ENCODE measurements at regions not wholly inside any gene's neighbourhood (a gene's known extent, or its start where the extent isn't known, plus 50 kb on each side); places are given as distances from the start of the nearest gene placed in this dataset.
"Not testable (repeated sequence)": the region's sequence is repeated elsewhere in the genome, so short reads cannot be mapped to it uniquely, and the experiment has no call there.

DNA sequence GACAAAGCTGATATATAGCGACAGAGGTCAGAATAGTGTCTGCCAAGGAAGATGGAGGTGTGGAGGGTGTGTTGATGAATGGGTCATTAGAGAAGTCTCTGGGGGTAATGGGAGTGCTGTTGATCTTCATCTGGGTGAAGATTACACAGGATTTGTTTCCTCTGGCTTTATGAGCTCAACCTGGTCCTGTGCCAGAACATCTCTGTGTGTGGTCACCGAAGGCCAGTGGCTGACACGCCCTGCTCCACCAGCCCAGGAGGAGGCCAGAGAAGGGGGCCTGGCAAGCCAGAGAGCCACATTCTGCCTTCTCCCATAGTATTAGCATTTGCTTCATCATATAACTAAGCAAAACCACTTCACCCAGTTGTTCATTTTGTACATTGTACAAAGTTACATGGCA is 121.1 kb downstream of the ZNF621 start:
- no peak for DNase-seq (ENCODE audit: low read depth)

DNA sequence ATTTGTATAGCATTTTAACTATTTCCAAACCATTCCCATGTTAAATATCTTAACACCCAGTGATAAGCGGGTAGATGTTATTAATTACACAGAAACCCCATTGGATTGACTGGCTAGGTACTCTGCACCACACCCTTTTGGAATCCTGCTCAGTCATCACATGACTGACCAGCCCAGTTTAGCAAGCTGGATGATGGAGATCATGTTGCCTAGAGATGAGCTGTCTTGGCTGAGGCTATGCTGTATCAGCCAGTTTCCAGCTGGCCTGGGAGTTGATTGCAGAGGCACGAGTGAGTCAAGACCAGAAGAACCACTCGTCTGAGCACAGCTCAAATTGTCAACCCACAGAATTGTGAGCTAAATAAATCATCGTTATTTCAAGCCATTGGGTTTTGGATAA is 124.6 kb downstream of the ZNF621 start:
- DNase-seq (ENCODE audit: low read depth), result no peak

DNA sequence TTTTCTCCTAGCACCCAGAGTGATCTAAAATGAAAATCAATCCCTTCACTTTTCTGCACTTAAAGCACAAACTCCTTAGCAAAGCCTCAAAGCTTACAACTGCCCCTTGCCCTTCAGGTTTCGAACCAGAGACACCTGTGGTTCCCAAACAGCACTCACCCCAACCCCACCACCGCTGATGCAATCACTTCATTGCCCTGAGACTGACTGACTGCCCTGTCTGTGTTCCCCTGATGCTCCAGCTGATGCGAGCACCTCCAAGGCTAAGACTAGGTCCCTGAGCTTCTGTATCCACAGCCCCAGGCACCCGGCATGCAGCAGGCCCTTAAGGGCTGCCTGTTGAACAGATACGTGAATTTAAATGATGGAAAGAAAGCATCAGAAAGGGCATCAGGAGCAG is 127.3 kb downstream of the ZNF621 start:
- DNase-seq (ENCODE audit: low read depth), result no peak

DNA sequence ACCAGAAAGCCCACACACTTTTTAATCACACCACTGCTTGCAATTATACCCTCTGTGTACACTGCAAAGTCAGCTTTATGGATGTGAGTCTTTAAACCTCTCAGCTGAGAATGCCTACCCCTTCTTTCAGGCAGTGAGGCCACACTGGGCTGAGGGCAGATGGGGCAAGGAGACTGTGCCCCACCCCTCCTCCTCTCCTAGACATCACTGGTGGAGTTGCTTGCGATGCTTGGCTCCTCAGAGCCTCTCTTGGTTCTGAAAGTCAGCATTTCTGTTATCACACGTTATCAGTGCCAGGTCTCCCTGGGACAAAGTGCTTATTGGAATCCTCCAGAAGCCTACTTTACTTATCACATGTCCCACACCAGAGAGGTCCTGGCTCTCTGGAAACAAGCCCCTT is 128.2 kb downstream of the ZNF621 start:
- no peak for DNase-seq (ENCODE audit: low read depth)

DNA sequence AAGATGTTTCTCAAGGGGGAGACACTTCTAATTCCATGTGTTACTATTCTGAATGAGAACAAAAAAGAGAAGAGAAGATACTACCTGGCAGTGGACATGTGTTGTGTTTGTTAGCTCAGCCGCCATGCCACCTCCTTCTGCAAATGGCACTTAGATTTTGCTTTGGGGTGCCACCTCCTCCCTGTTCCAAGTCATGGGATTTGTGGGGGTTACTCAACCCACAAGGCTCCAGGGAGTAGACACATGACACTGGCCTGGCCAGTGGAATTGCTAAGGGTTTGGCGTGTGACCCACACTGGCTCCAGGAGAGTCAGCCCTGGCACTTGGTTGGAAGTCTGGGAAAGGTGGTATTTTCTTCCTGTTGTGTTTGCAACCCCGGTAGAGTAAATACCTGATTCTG is 129.1 kb downstream of the ZNF621 start:
- no peak for DNase-seq (ENCODE audit: low read depth)

DNA sequence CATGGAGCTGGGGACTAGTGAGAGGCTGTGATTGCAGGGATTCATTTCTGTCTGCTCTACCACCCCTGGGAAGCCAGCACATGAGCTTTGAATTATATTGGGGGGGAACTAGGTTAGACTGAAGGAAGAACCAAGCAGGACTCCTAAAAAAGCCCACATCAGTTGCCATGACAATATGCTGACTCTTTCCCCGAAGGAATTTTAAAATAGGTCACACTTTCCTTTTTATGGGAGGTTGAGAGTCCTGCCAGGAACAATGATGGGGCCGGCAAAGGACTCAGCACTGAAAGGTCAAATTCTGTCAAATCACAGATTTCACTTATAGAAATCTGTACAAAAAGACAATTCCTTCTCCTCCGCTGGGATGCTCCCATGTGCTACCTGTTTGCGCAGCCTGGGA is 130.8 kb downstream of the ZNF621 start:
- DNase-seq (ENCODE audit: low read depth), result no peak

DNA sequence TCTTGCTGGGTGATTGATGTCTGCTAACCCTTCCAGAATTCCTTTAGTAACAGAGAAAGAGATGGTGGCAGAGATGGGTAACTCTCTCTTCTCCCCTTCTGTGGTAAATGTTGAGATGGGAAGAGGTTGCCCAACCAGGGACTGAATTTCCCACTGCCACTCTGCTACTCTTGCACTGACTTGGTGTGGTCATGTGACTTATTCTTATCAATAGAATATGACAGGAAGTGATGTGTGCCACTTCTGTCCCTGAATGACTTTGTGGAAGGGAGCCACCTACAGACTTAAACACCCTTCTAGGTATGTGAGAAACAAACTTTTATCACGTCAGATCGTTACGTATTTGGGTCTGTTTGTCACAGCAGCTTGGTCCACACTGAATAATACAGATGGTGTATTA is 132.9 kb downstream of the ZNF621 start:
- no peak for DNase-seq (ENCODE audit: low read depth)

DNA sequence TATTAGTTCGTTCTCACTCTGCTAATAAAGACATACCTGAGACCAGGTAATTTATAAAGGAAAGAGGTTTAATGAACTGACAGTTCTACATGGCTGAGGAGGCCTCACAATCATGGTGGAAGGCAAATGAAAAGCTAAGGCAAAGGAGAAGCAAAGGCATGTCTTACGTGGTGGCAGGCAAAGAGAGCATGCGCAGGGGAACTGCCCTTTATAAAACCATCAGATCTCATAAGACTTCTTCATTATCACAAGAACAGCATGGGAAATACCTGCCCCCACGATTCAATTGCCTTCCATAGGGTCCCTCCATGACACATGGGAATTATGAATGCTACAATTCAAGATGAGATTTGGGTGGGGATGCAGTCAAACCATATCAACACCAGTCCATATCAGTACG is 133.5 kb downstream of the ZNF621 start:
- no peak for DNase-seq (ENCODE audit: low read depth)

DNA sequence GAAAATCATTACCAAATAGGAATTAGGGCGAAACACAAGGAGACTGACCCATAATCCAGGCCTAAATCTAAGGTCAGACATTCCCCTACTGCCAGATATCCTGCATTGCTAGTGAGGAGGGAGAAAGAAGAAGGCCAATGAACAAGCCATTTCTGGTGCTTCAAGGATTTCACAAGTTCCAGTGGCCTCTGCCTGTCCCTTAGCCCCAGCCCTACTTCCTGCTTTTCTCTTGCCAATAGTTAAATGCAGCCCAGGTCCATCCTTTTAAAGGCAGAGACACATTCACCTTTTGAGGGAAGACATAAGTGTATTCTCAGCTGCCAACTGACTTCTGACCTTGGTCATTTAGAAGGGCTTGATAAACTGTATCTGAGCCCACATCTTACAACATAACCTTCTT is 135.8 kb downstream of the ZNF621 start:
- no peak for DNase-seq (ENCODE audit: low read depth)

DNA sequence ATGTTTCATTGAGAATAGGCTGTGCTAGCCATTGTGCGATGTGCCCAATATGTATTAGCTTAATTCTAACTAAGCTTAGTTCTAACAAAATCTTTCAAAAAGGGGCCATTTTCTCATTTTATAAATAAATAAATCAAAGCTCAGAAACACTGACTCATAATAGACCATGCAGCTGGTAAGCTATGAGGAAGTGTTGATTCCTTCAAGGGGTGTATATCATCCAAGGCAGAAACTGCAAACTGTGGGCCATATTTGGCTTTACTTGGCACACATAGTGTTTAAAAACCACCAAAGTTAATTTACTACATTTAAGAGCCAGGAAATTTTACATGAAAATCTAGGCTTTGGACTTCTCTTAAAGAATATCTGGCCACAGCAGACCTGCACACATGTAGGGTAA is 136.5 kb downstream of the ZNF621 start:
- no peak for DNase-seq (ENCODE audit: low read depth)

DNA sequence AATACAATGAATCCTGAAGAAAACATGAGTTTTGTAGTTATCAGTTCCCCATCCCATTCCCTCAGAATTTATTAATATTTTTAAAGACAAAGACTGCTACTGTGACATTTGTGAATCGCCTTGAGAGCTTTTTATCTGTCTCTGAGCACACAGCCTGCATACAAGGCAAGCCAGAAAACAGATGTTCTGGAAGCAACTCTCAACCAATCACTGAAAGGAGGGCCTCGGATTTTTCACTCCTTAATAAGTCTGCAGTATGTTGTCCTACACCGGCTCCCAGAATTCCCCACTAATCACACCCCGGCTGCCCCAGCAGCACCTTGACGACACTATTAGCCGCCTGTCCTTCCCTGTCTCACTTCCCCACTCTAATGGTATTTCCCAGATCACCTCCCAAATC is 138.5 kb downstream of the ZNF621 start:
- no peak for DNase-seq (ENCODE audit: low read depth)

DNA sequence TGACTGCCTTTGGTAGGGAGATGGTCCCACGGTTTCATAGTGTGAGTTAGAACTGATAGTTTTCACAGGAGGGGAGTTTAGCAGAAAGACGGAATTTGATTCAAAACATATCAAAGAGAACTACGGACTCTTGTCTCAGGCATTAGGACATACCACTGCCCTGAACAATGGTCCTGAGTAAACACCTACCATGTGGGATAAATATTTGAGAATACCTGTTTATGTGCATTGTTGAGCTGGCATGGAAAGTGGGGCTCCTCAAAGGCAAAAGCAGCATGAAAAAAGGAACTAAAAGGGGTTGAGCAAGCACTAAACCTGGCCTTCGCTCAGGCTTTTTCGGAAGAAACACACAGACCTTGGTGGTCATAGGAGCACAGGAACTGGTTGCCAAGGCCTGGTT is 144.4 kb downstream of the ZNF621 start:
- no peak for DNase-seq (ENCODE audit: low read depth)

DNA sequence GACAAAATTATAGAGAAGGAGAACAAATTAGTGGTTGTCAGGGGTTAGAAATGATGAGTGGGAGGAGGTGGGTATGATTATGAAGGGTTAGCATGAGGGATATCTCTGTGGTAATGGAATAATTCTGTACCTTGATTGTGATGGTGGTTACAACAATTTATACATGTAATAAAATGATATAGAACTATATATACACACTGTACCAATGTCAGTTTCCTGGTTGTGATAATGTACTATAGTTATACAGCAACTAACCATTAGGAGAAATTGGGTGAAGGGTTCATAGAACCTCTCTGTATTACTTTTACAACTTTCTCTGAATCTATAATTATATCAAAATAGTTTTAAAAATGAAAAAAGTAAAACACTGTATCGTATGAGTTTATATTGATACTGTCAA is 148.1 kb downstream of the ZNF621 start:
- no peak for DNase-seq (ENCODE audit: low read depth)

DNA sequence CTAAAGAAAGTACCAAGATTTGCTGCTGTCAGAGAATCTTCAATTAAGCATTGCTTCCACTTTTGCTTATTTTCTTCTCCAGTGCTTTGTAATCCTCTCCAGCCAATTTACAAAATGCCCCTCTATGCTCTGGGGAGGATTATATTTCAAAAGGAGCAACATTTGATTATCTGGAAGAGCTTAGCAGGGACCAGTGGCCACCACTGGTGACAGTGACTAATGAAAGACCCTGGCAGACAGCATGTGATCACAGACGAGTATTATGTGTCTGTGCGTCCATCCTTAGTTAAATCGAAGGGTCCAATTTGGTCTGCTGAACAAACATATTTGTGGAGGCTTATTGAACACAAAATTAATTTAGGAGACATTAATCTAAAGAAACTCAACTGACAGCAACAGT is 152.6 kb downstream of the ZNF621 start:
- DNase-seq (ENCODE audit: low read depth), result no peak

DNA sequence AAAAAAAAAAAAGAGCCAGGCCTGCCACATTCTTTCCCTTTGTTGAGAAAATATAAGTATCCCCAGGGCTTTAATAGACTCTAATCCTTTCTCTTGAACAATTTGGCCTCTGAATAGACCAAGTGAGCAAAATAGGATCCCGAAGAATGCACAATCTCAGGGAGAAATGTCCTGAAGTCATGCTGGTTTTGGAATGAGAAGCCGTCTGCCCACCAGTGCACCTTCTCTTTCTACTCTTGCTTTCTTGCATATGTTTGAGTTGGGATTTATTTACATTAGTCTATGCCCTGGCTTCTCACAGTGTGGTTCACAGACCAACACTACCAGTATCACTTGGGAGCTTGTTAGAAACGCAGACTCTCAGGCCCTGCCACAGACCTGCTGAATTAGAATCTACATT is 153.0 kb downstream of the ZNF621 start:
- DNase-seq (ENCODE audit: low read depth), result no peak

DNA sequence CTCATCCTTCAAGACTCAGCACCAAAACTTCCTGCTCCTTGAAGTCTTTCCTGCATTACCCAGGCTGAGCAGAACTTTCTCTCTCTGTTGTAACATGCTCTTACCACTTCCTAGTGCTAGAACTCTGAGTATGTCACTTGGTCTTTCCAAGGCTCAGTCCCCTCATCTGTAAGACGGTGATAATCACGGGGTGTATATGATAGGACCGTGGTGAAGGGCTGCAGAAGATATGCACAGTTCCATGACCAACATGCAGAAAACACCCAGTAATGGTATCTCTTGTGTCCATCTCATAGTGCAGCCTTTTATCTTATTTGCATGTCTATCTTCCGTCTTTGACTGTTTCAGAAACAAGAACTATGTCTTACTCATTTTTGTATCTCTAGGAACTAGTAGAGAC is 154.5 kb downstream of the ZNF621 start:
- no peak for DNase-seq (ENCODE audit: low read depth)

DNA sequence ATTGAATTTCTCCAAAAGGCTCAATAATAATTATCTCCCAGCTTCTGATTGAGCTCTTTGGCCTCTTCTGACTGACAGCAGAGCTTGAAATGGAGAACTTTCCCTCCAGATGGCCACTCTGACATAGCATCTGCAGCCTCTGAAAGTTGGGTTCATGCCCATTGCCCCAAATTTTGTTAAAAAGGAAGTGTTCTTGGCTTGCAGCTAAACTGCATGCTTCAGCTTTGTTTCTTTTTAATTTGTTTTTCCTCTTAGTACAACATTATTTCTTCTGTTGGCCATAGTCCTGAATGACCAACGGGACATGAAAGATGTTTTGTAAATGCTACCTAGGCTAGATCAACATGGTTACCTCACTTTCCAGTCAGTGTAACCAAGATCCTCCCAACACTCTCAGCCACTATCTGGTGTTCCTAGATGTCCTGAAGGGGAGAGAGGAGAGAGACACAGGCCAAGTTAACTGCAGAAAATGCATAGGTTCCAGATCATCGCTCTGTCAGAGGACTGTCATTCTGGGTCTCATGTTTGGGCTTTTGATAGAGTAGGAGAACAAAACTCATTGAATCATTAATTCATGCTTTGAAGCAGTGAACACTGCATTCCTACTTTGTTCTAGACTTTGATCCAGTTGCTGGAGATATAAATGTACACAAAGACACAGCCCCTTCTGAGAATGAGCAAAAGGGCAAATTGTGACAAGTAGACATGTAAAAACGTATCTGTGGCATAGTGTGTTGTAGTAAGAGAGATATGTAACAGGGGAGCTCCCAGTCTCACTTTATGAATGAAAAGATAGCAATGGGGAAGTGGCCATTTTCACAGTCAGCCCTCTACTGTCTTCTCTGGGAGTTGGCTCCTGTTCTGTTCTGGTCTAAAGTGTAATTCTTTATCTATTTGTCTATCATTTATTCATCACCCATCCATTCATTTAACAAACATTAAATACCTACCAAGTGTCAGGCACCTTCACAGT is 156.2 kb downstream of the ZNF621 start:
- no peak for DNase-seq (ENCODE audit: low read depth)

DNA sequence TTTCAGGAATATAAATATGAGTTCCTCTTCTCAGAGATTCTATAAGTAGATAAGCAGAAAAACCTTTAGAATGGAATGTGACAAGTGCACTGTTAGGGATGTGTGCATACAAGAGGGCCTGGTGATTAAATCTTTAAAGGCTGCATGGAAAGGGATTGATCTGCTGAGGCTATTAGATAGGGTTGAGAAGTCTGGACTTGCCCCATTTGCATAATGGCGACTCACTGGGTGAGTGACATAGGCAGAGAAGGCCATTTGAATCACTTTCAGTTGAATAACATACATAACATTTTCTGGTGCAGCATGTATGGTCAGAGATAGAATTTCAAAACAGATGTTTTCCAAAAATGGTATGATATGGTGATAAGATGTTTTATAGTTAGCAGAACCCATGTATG is 156.9 kb downstream of the ZNF621 start:
- no peak for DNase-seq (ENCODE audit: low read depth)

DNA sequence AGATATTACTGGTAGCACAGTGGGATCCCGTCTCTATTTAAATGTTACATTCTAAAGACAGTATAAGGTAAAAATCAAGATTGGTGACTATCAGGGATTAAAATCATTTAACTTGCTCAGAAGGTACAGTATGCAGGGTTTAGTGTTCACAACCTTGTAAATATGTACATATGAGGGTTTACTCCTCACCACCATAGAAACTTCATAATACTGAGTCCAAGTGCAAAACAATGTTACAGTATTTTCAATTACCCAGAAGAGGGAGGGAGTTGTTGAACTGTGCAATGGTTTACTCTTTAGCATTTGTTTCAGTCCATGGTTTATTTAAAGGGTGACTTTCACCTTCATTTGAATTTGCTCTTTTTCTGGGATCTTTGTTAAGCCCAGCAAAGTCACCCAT is 165.1 kb downstream of the ZNF621 start:
- no peak for DNase-seq (ENCODE audit: low read depth)

DNA sequence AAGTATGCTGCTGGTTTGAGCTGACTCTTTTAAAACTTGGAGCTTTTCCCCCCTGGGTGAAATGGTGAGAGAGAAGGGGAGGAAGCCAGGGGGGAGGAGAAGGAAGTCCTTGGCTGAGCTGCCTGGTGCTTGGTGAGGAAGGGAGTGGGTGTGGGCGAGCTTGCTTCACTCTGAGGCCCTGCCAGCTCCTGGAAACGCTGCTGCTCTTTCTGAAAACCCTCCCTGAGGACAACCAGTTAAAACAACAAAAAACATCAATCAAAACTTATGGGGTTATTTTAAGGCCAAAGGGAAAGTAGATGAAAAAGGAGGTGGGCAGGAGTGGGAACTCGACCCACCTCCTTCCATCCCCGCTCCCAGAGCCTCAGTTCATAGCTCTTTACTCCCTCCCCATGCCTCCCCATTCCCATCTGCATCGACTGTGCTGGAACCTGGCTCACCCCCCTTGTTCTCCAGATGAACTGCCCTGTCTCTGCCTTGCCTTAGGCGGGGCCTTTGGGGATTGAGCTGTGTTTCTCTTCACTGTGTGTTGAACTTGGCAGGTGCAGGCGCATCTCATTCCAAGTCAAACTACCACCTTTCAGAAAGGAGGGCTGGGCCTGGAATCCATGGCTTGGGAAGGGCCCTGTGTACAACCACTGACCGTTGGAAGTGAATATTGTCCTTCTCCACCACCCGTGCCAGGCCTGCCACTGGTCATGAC is 166.1 kb downstream of the ZNF621 start:
- DNase-seq (ENCODE audit: low read depth), result no peak

DNA sequence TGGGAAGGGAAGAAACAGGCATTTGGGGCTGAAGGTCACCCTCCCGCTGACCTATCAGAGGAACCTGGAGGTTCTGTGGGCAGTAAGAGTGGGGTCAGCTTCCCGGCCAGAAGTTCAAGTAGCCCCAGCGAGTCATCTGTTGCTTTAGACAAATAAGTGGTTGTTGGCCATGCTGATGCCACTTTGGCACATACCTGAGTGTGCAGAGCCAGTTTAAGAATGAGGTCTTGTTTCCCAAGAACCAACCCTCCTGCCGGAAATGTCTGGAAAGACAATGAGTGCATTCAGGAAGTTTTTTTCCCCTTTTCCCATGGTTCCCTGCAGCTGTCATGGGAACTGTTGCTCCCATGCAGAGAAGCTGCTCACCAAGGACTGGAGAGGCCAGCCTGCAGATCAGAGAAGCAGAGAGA is 166.7 kb downstream of the ZNF621 start:
- no peak for DNase-seq (ENCODE audit: low read depth)

DNA sequence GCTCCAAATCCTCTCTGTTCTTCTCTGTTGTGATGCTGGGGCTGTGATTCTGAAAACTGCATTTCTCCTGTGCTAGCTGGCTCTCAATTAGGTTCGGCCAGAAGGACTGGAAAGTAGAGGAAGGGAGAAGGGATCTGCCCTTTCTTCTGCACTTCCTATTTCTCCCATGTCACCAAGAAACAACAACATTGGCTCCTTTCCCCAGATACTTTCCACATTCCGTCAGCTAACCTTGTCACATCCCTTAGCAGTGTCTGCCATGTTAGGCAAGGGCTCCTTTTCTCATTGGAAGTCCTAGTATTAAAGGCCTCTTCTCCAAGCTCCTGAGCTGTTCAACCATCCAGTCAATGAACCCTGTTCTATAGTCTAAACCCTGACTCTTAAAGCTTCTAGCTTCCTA is 171.1 kb downstream of the ZNF621 start:
- no peak for DNase-seq (ENCODE audit: low read depth)

DNA sequence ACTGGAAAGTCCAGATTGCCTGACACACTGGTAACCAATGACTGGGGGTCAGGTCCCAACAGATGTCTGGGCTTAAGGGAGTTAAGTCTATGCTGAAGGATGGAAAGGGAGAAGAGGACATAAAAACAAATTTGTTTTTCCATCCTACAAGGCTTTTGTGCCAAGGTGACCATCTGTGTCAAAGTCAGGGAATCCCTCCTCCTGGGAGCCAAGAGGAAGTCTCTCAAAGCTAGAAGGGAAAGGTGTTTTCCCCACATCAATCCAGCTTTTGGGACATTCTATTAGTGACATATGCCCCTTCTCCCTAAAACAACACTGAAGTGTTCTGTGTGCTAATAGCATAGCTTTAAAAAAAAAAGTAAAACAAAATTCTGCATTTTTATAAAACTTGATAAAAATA is 173.9 kb downstream of the ZNF621 start:
- not testable (repeated sequence) for DNase-seq (ENCODE audit: low read depth)
